H1 (cell line): ENCODE measurements at regions not wholly inside any gene's neighbourhood (a gene's known extent, or its start where the extent isn't known, plus 50 kb on each side); places are given as distances from the start of the nearest gene placed in this dataset.

Experiments
- CTCF ChIP-seq, 3 experiments: IDR thresholded peaks; 1 replicate in 2 of 3; 2 replicates in 1 of 3; pipeline versions ENCODE4 v1.5.1 to v1.6.1; 2011; ENCODE audit warnings: low read length in 3 of 3, mild to moderate bottlenecking in 3 of 3, inconsistent platforms in 2 of 3, low read depth in 1 of 3, moderate library complexity in 1 of 3; ENCODE audit not compliant: insufficient read depth in 1 of 3; ENCODE audit errors: control extremely low read depth in 1 of 3
- EGR1 ChIP-seq: IDR thresholded peaks from 2 replicates; pipeline ENCODE4 v1.6.1; 2011; ENCODE audit warnings: low read depth, low read length, borderline replicate concordance
- KDM5A ChIP-seq: fragments of 200-600 bp; IDR thresholded peaks from 2 replicates; pipeline ENCODE4 v1.7.1; 2012; ENCODE audit warnings: mild to moderate bottlenecking, low read length, inconsistent platforms, mixed read lengths
- POLR2A ChIP-seq, 2 experiments: IDR thresholded peaks; 1 replicate in 1 of 2; 2 replicates in 1 of 2; pipeline ENCODE4 v1.6.1; 2011; ENCODE audit warnings: low read depth in 2 of 2, low read length in 2 of 2, mild to moderate bottlenecking in 2 of 2; ENCODE audit errors: control extremely low read depth in 1 of 2
- RNF2 ChIP-seq: fragments of 200-900, 300-1000 bp; sonication (generic); IDR thresholded peaks from 2 replicates; pipeline ENCODE4 v1.7.1; 2016; ENCODE audit warnings: borderline replicate concordance, low read depth, mild to moderate bottlenecking, antibody characterized with exemption, low read length; ENCODE audit not compliant: poor library complexity, severe bottlenecking; ENCODE audit errors: missing control alignments
- TCF12 ChIP-seq: IDR thresholded peaks from 2 replicates; pipeline ENCODE4 v1.6.1; 2011; ENCODE audit warnings: low read depth, mild to moderate bottlenecking, low read length

- no peak for TF ChIP-seq KDM5A
- TF ChIP-seq POLR2A (IDR thresholded peaks at IDR 0.05; ENCODE audit: control extremely low read depth in 1 of 2, low read depth in 2 of 2, low read length in 2 of 2): no peak
- TF ChIP-seq EGR1: no peak
- TF ChIP-seq CTCF (IDR thresholded peaks at IDR 0.05; ENCODE audit: control extremely low read depth in 1 of 3, insufficient read depth in 1 of 3, low read depth in 1 of 3, low read length in 3 of 3): peak in 2 of 3 experiments; percentile 14 to 37; a peak in 2 of 4 replicates
- TF ChIP-seq TCF12: no peak
- no peak for TF ChIP-seq RNF2
Measured at GRCh38 chr6:78611886-78612480, 255.4 kb upstream of the IRAK1BP1 start.
